ENCODE measurements at regions not wholly inside any gene's neighbourhood (a gene's known extent, or its start where the extent isn't known, plus 50 kb on each side); places are given as distances from the start of the nearest gene placed in this dataset.

DNA sequence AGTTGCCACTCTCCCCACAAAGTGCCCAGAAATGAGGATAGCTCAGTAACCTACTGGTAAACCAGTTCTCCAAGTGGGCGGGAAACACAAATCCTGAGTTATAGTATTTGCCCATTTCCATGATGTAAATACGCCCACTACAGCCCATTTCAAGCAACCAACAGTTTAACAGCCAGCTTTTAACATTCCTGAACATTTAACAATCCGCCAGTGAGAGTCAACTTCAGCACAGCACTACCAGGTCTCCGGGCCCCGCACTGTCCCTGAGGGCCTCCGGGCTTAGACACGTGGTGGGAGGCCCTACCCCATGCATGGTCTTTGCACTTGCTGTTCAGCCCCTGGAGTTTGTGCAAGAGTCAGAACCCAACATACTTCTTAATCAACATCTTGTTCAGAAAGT, 132.0 kb upstream of the CTTNBP2NL start:
- no peak for DNase-seq (ENCODE audit: low read depth in 3 of 3)

DNA sequence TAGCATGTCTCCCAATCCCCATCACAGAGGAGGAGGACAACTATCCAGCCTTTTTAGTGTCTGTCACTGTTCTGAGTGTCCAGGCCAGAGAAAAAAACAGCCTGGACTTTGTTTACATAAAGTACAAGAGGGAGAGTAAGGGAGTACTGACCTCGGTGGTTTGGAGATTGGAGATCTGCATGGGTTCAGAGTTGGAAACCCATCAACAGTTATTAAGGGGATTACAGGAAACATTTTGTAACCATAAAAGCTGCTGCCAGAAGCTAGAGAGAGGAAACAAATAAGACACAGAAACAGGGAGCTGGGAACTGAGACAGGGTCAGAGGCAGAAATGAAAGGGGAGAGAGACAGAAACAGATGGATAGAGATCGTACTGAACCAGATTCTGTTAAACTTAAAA, 131.5 kb upstream of the CTTNBP2NL start:
- DNase-seq (ENCODE audit: low read depth in 3 of 3): no peak

DNA sequence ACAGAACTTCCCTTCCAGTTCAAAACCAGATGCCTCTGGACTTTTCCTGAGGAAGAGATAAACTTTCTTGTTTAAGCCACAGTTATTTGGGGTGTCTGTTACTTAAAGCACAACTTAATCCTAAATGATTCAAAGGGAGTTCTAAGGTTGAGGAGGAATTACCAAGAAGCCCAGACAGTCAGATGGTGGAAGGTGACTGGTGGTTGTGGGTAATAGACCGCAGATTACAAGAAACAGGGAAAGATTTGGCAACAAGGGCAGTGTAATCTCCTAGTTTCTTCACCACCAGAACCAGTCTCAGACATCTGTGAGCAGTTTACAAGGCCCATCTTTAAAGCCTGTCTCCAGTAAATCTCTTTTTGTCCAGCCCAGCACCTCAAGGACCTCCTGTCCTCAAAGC, 130.1 kb upstream of the CTTNBP2NL start:
- no peak for DNase-seq (ENCODE audit: low read depth in 3 of 3)

- no peak for DNase-seq (ENCODE audit: low read depth in 3 of 3)
Observed at GRCh38 chr1:112267206-112267605, 128.8 kb upstream of the CTTNBP2NL start.

DNA sequence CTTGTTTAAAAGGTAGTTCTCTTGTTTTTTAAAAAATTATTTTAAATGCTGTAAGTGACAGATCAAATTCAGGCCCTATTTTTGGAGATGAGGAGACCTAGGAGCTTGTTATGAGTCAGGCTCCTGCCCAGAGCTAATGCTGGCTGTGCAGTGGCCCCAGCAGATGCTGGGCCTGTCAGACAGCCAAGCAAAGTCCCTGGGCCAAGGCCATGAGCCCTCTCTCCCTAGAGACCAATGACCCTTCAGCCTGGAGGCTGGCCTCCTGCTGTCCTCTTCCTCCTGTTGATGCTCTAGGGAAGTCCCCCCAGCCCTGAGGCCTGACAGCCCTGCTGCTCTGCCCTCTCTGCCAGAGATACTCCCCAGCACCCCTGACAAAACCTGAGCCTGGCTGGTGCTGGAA, 128.1 kb upstream of the CTTNBP2NL start:
- DNase-seq (ENCODE audit: low read depth in 3 of 3): no peak

DNA sequence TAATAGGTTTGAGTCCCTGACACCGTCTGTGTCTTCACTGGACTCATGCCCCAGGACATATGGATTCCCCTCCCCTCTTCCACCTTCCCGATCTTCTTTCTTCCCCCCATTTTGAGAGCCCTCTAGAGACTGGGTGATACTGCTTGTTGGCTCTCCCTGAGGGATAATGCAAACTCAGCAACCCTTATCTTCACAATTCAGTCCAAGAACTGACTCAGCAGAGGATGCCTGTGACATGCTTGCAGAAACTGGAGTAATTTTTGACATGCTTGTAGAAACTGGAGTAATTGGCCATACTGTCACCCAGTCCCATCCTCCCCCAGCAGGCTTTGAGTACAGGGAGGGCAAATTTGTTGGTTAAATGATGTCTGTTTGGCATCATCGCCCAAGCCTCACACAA, 127.6 kb upstream of the CTTNBP2NL start:
- DNase-seq (ENCODE audit: low read depth in 3 of 3): no peak

- DNase-seq (ENCODE audit: low read depth in 3 of 3): no peak
Observed at GRCh38 chr1:112271270-112271669, 124.7 kb upstream of the CTTNBP2NL start.

DNA sequence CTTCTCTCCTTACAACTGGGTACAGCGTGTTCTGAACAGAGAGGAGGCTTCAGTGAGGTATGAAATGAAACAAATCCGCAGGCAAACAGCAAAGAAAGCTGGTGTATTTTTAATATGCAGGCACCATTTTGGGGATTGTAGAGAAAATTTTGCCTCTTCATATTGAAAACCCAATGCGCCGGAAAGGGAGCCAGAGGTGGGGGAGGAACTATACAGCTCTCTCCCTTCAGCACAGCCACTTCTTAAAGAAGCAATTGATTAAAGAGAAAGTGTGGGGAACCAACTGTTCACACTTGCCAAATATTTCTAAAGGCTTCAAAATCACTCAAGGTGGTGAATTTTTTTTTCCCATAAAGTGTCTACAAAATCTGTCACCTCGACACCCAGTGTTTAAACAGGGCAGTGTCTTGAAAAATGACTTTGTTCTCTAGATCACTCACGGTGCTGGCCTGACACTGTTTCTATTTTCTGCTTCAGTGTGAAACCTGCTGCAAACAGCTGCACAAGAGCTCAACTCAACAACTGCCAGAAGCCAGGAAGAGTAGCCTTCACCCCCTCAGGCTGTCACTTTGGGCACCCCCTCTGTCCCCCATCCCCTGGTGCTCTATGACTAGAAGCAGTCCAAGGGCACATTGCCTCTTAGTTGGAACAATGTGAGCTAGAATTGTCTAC, 123.8 kb upstream of the CTTNBP2NL start:
- DNase-seq (ENCODE audit: low read depth in 3 of 3): no peak

- no peak for DNase-seq (ENCODE audit: low read depth in 3 of 3)
Observed at GRCh38 chr1:112284796-112285195, 111.2 kb upstream of the CTTNBP2NL start.

- DNase-seq (ENCODE audit: low read depth in 3 of 3): no peak
Observed at GRCh38 chr1:112285316-112285715, 110.7 kb upstream of the CTTNBP2NL start.

GRCh38 chr1:112285746-112286145, 110.3 kb upstream of the CTTNBP2NL start:
- no peak for DNase-seq (ENCODE audit: low read depth in 3 of 3)

DNA sequence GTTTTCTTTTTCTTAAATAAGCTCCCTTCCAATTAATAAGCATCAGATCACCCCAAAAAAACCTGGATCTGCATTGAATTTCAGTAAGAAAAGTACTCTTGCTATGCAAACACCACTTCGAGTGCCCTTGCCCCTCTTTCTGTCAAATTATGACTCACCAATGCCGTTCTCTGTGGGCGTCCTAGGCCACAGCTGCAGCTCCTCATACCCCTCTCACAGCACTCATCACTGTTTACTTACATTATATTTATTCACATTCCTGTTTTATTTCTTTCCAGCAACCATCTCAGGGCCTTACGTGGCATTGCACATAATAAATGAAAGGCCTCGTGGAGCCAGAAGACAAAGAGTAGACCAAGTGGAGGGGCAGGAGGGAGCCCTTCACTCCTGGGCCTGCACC, 99.1 kb upstream of the CTTNBP2NL start:
- no peak for DNase-seq (ENCODE audit: low read depth in 3 of 3)

DNA sequence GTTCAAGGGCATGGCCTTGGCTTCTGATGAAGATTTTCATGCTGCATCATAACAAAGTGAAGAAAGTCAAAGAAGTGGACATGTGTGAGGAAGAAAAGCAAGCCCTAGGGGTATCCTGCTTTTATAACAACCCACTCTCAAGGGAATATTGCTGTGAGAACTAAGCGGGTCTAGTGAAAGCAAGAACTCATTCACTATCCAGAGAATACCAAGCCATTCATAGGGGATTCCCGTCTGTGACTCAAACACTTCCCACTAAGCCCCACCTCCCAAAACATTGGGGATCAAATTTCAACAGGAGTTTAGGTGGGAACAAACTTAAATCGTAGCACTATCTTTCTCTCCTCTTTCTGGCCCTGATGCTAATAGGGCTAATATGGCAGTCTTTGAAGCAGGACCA, 98.5 kb upstream of the CTTNBP2NL start:
- no peak for DNase-seq (ENCODE audit: low read depth in 3 of 3)

- peak in 1 of 3 donors; percentile 19 for DNase-seq (ENCODE audit: low read depth in 3 of 3)
Observed at GRCh38 chr1:112298558-112298957, 97.5 kb upstream of the CTTNBP2NL start.

DNA sequence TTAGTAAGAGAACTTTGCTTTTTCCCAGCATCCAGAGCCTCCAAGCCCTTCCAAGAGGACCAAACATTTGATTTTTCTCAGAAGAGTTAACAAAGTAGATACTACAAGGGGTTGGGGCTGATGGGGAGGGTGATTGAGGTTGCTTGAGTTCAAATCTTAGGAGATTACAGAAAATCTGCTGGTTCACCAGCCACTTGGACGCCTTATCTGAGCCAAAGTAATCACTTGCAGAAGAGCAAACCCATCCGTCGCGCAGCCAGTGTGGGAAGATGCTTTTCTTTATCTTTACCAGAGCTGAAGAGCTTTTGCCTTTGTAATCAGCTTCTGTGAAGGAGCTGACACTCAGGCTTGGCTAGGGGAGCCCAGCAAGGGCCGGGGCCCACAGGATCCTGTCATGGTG, 91.9 kb upstream of the CTTNBP2NL start:
- no peak for DNase-seq (ENCODE audit: low read depth in 3 of 3)

- no peak for DNase-seq (ENCODE audit: low read depth in 3 of 3)
Observed at GRCh38 chr1:112304612-112305011, 91.4 kb upstream of the CTTNBP2NL start.

DNA sequence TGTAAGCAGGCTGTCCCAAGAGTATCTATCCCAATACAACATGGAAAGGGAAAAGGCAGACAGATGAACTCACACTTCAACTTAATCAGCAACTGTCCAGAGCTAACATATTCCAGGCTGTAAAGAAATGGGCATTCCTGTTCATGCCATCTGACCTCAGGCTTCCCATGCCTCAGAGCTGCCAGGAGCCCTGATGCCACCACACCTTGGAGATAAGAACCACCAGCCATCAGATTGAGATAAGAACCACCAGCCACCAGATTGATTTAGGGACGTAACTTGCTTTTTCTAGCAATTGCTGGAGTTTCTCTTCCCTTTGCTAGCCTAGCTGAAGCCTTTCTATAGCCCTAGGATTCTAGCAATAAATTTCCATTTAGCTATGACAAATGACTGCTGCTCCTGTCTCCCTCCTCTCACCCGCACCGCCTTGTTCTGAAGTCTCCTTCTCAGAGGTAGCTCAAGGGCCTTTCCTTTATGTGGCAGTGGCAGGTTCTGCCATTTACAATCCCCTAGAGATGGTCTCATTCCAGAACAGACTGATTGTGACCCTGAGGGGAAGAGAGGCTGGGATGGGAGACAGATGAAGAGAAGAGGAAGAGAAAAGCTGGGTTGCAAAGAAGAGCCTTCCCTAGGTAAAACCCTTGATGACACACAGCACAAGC, 88.0 kb upstream of the CTTNBP2NL start:
- DNase-seq (ENCODE audit: low read depth in 3 of 3): no peak

DNA sequence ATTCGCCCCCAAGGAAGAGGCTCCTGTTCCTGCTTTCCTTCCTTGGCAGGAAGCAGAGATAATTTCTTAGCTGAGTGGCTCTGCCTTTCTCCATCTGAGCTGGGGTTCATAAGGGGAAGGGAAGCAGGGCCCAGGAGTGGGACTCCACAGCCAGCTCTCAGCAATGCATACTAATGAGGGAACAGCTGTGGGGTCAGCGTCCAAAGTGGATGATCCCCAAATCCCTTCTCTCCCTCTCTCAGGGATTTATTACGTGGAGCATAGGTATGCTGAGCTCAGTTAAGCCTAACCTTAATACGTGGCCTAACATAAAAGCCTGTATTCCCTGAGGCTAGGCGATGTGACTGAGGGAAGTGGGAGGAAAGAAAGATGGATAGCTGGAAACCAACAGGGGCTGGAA, 87.3 kb upstream of the CTTNBP2NL start:
- no peak for DNase-seq (ENCODE audit: low read depth in 3 of 3)

GRCh38 chr1:112309499-112309898, 86.5 kb upstream of the CTTNBP2NL start:
- DNase-seq (ENCODE audit: low read depth in 3 of 3): no peak

DNA sequence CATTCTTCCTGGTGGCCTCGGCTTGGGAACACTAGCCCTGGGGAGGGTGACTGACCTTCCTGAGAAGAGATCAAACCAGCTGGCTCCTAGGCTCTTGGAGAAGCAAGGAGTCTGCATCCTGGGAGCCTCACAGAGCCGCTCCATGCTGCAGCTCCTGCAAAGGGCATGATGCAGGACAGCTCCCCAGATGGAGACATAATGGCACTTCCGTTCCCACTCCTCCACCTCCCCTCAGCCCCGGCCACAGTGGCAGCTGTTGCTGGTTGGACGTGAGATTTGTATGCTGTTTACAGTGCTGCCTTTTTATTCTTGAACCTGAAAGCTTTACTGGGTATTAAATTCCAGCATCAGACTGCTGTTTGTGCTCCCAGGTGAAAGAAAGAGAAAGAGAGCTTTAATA, 83.7 kb upstream of the CTTNBP2NL start:
- DNase-seq (ENCODE audit: low read depth in 3 of 3): no peak

- DNase-seq (ENCODE audit: low read depth in 3 of 3): no peak
Observed at GRCh38 chr1:112312879-112313278, 83.1 kb upstream of the CTTNBP2NL start.

DNA sequence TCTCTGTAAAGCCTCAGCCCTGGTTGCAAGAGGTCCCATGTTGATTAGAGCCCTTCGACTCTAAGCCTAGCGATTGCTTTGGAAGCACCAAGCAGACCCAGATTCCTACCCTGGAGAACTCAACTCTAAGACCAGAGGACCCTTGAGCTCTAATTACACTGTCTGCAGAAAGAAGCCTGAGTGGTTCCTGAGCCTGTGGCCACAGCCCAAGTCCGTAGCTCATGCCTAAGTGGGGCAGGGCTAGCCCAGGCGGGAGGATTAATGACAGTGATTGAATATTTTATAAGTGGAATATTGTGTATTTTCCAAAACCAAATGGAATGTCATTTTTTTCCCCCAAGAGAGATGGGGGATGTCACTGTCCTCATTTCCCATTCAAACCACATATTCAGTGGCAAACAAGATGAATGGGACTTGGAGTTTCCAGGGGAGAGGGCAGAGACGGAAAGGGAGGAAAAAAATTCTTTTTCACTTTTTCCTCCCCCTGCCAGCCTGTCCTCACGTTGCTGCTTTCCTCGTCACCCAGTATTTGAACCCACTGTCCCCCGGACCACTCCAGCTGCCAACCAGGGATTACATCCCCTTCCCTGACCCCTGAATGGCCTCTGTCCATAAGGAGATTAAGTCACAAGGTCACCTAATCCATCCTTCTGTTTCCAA, 79.6 kb upstream of the CTTNBP2NL start:
- no peak for DNase-seq (ENCODE audit: low read depth in 3 of 3)

DNA sequence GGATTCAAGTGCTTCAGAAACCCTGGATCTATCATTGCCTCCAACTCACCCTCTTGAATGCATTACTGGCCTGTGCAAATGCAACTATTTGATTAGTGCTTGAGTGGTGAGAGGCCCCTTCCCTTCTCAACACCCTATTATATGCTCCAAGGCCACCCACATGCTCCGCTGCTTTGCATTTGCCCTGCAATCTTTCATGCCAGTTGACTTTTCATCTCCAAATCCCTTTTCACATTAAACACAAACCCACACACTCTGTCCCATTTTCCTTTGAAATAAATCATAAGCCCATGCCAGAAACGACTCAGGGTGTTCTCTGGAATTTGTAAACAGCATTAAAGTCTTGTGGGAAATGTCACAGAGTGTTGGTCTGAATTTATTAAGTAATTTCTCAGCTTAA, 78.9 kb upstream of the CTTNBP2NL start:
- DNase-seq (ENCODE audit: low read depth in 3 of 3): no peak
